H1 (cell line): ENCODE measurements at regions not wholly inside any gene's neighbourhood (a gene's known extent, or its start where the extent isn't known, plus 50 kb on each side); places are given as distances from the start of the nearest gene placed in this dataset.

Source experiments
- ATF3 ChIP-seq: IDR thresholded peaks from 2 replicates; pipeline ENCODE4 v1.6.1; 2011; ENCODE audit warnings: low read depth, mild to moderate bottlenecking, low read length; ENCODE audit not compliant: insufficient read depth
- CBX8 ChIP-seq: fragments of 300-800, 300-1000 bp; sonication (generic); IDR thresholded peaks from 2 replicates; pipeline ENCODE4 v1.7.1; 2016; ENCODE audit warnings: low read depth, low read length, borderline replicate concordance
- CHD7 ChIP-seq: fragments of 300-600 bp; sonication (generic); IDR thresholded peaks from 2 replicates; pipeline ENCODE4 v1.7.1; 2012; ENCODE audit warnings: low read length, moderate library complexity, mild to moderate bottlenecking, inconsistent platforms; ENCODE audit not compliant: insufficient replicate concordance
- EP300 ChIP-seq, 2 experiments: IDR thresholded peaks; 1 replicate in 1 of 2; 2 replicates in 1 of 2; pipeline ENCODE4 v1.6.1; 2011 to 2012; ENCODE audit warnings: low read depth in 2 of 2, low read length in 2 of 2, mild to moderate bottlenecking in 2 of 2, borderline replicate concordance in 1 of 2, inconsistent platforms in 1 of 2, moderate library complexity in 1 of 2
- POLR2A ChIP-seq, 2 experiments: IDR thresholded peaks; 1 replicate in 1 of 2; 2 replicates in 1 of 2; pipeline ENCODE4 v1.6.1; 2011; ENCODE audit warnings: low read depth in 2 of 2, low read length in 2 of 2, mild to moderate bottlenecking in 2 of 2; ENCODE audit errors: control extremely low read depth in 1 of 2
- RBBP5 ChIP-seq: IDR thresholded peaks from 2 replicates; pipeline ENCODE4 v1.7.1; 2012; ENCODE audit warnings: low read depth, mild to moderate bottlenecking, inconsistent platforms, low read length, moderate library complexity, borderline replicate concordance
- SIX5 ChIP-seq: IDR thresholded peaks from 2 replicates; pipeline ENCODE4 v1.6.1; 2011; ENCODE audit warnings: mild to moderate bottlenecking, low read depth, low read length

GRCh38 chr1:105072850-105073249 is 1323.2 kb downstream of the AMY1C start (continued):
- TF ChIP-seq CHD7 (no peak), CBX8 (no peak), ATF3 (no peak), RBBP5 (no peak), SIX5 (no peak), EP300 (IDR thresholded peaks at IDR 0.05; ENCODE audit: borderline replicate concordance in 1 of 2, low read depth in 2 of 2, low read length in 2 of 2) (no peak), POLR2A (IDR thresholded peaks at IDR 0.05; ENCODE audit: control extremely low read depth in 1 of 2, low read depth in 2 of 2, low read length in 2 of 2) (no peak)
